ENCODE measurements at regions not wholly inside any gene's neighbourhood (a gene's known extent, or its start where the extent isn't known, plus 50 kb on each side); places are given as distances from the start of the nearest gene placed in this dataset.

GRCh38 chr10:50936335-50936734 lies 50.9 kb upstream of the A1CF start:
- Histone ChIP-seq H3K27ac (ENCODE audit: low read length) (no peak overlapping the region), H3K9ac (ENCODE audit: low read length) (no peak overlapping the region), H2AFZ (ENCODE audit: low read length) (no peak overlapping the region), H4K20me1 (ENCODE audit: insufficient read depth, low read depth, low read length) (no peaks in the 10 kb centered on the region), H3K4me2 (ENCODE audit: low read depth, low read length, poor library complexity, severe bottlenecking) (no peak overlapping the region), H3K27me3 (ENCODE audit: low read length) (no peaks in the 10 kb centered on the region), H3K79me2 (ENCODE audit: low read length) (no peaks in the 10 kb centered on the region), H3K4me1 (ENCODE audit: low read length) (no peaks in the 10 kb centered on the region), H3K9me2 (replicated peaks; ENCODE audit: insufficient read depth, low read length) (no peaks in the 10 kb centered on the region), H3K4me3 (ENCODE audit: low read length) (no peak overlapping the region), H3K36me3 (ENCODE audit: insufficient read depth, low read length) (no peaks in the 10 kb centered on the region), H3K9me3 (ENCODE audit: low read length) (no peaks in the 10 kb centered on the region)
- DNase-seq, result no peak

GRCh38 chr10:50937230-50937907 lies 51.9 kb upstream of the A1CF start:
- Histone ChIP-seq H3K4me1 (ENCODE audit: low read length) (no peaks in the 10 kb centered on the region), H3K36me3 (ENCODE audit: insufficient read depth, low read length) (no peaks in the 10 kb centered on the region)
- DNase-seq, result no peak

DNA sequence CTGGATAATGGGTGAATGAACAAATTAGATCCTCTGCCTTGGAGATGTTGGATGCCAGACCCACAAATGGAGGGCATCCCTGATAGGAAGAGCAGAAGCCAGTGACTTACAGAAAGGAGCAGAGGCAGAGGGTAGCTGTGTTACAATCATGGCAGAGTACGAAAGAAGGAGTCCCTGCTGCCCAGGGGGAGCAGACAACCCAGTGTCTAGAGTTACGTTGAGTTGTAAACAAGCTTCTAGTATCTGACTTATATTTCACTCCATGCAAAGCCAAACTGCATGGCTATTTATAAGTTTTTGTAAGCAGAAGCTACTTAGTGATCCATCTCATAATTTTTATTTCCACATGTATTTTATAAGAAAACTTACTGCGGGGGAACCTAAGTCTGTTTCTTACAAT lies 56.2 kb upstream of the A1CF start:
- Histone ChIP-seq H3K9ac (ENCODE audit: low read length) (no peak overlapping the region), H3K27ac (ENCODE audit: low read length) (no peak overlapping the region), H3K4me3 (ENCODE audit: low read length) (no peak overlapping the region), H3K79me2 (ENCODE audit: low read length) (no peaks in the 10 kb centered on the region), H2AFZ (ENCODE audit: low read length) (no peak overlapping the region), H3K4me2 (ENCODE audit: low read depth, low read length, poor library complexity, severe bottlenecking) (no peak overlapping the region), H3K36me3 (ENCODE audit: insufficient read depth, low read length) (no peaks in the 10 kb centered on the region), H3K9me2 (replicated peaks; ENCODE audit: insufficient read depth, low read length) (no peaks in the 10 kb centered on the region), H3K9me3 (ENCODE audit: low read length) (no peaks in the 10 kb centered on the region), H3K4me1 (ENCODE audit: low read length) (no peaks in the 10 kb centered on the region), H4K20me1 (ENCODE audit: insufficient read depth, low read depth, low read length) (no peaks in the 10 kb centered on the region), H3K27me3 (ENCODE audit: low read length) (no peaks in the 10 kb centered on the region)
- no peak for DNase-seq

More at GRCh38 chr10:50937230-50937907, 51.9 kb upstream of the A1CF start:
- Histone ChIP-seq H3K27ac (ENCODE audit: low read length) (no peak overlapping the region), H3K9ac (ENCODE audit: low read length) (no peak overlapping the region), H3K4me3 (ENCODE audit: low read length) (no peak overlapping the region), H3K79me2 (ENCODE audit: low read length) (no peaks in the 10 kb centered on the region), H3K4me2 (ENCODE audit: low read depth, low read length, poor library complexity, severe bottlenecking) (no peak overlapping the region), H4K20me1 (ENCODE audit: insufficient read depth, low read depth, low read length) (no peaks in the 10 kb centered on the region), H3K9me2 (replicated peaks; ENCODE audit: insufficient read depth, low read length) (no peaks in the 10 kb centered on the region), H2AFZ (ENCODE audit: low read length) (no peak overlapping the region), H3K27me3 (ENCODE audit: low read length) (no peaks in the 10 kb centered on the region), H3K9me3 (ENCODE audit: low read length) (no peaks in the 10 kb centered on the region)

- H3K4me3 ChIP-seq (ENCODE audit: low read length), result no peak overlapping the region
- H3K9me2 ChIP-seq (replicated peaks; ENCODE audit: insufficient read depth, low read length), result no peaks in the 10 kb centered on the region
- no peaks in the 10 kb centered on the region for H3K27me3 ChIP-seq (ENCODE audit: low read length)
- H3K27ac ChIP-seq (ENCODE audit: low read length), result no peak overlapping the region
- no peak overlapping the region for H2AFZ ChIP-seq (ENCODE audit: low read length)
- H3K36me3 ChIP-seq (ENCODE audit: insufficient read depth, low read length), result no peaks in the 10 kb centered on the region
- DNase-seq, result no peak
- H3K9me3 ChIP-seq (ENCODE audit: low read length), result no peaks in the 10 kb centered on the region
- no peaks in the 10 kb centered on the region for H3K79me2 ChIP-seq (ENCODE audit: low read length)
- no peaks in the 10 kb centered on the region for H3K4me1 ChIP-seq (ENCODE audit: low read length)
- no peaks in the 10 kb centered on the region for H4K20me1 ChIP-seq (ENCODE audit: insufficient read depth, low read depth, low read length)
- H3K4me2 ChIP-seq (ENCODE audit: low read depth, low read length, poor library complexity, severe bottlenecking), result no peak overlapping the region
- H3K9ac ChIP-seq (ENCODE audit: low read length), result no peak overlapping the region
Measured at GRCh38 chr10:50946991-50947781, 61.8 kb upstream of the A1CF start.

GRCh38 chr10:50951365-50951764 lies 65.9 kb upstream of the A1CF start:
- no peaks in the 10 kb centered on the region for H3K79me2 ChIP-seq (ENCODE audit: low read length)
- no peak overlapping the region for H3K27ac ChIP-seq (ENCODE audit: low read length)
- H3K4me1 ChIP-seq (ENCODE audit: low read length), result no peaks in the 10 kb centered on the region
- H3K4me3 ChIP-seq (ENCODE audit: low read length), result no peak overlapping the region
- no peaks in the 10 kb centered on the region for H3K27me3 ChIP-seq (ENCODE audit: low read length)
- DNase-seq, result no peak
- H3K36me3 ChIP-seq (ENCODE audit: insufficient read depth, low read length), result no peaks in the 10 kb centered on the region
- H4K20me1 ChIP-seq (ENCODE audit: insufficient read depth, low read depth, low read length), result no peaks in the 10 kb centered on the region
- no peak overlapping the region for H3K4me2 ChIP-seq (ENCODE audit: low read depth, low read length, poor library complexity, severe bottlenecking)
- H3K9me2 ChIP-seq (replicated peaks; ENCODE audit: insufficient read depth, low read length), result no peaks in the 10 kb centered on the region
- no peak overlapping the region for H2AFZ ChIP-seq (ENCODE audit: low read length)
- H3K9ac ChIP-seq (ENCODE audit: low read length), result no peak overlapping the region
- H3K9me3 ChIP-seq (ENCODE audit: low read length), result no peaks in the 10 kb centered on the region

GRCh38 chr10:50961297-50961696 lies 75.9 kb upstream of the A1CF start:
- no peak overlapping the region for H3K9ac ChIP-seq (ENCODE audit: low read length)

GRCh38 chr10:50963063-50963462 lies 77.6 kb upstream of the A1CF start:
- no peaks in the 10 kb centered on the region for H3K79me2 ChIP-seq (ENCODE audit: low read length)
- H3K4me2 ChIP-seq (ENCODE audit: low read depth, low read length, poor library complexity, severe bottlenecking), result no peak overlapping the region
- H2AFZ ChIP-seq (ENCODE audit: low read length), result no peak overlapping the region

More at GRCh38 chr10:50961297-50961696, 75.9 kb upstream of the A1CF start:
- no peaks in the 10 kb centered on the region for H3K79me2 ChIP-seq (ENCODE audit: low read length)
- no peaks in the 10 kb centered on the region for H3K9me3 ChIP-seq (ENCODE audit: low read length)
- H3K4me3 ChIP-seq (ENCODE audit: low read length), result no peak overlapping the region
- no peaks in the 10 kb centered on the region for H3K27me3 ChIP-seq (ENCODE audit: low read length)
- H4K20me1 ChIP-seq (ENCODE audit: insufficient read depth, low read depth, low read length), result no peaks in the 10 kb centered on the region
- no peak overlapping the region for H3K27ac ChIP-seq (ENCODE audit: low read length)
- no peaks in the 10 kb centered on the region for H3K9me2 ChIP-seq (replicated peaks; ENCODE audit: insufficient read depth, low read length)
- H2AFZ ChIP-seq (ENCODE audit: low read length), result no peak overlapping the region
- H3K36me3 ChIP-seq (ENCODE audit: insufficient read depth, low read length), result no peaks in the 10 kb centered on the region
- H3K4me1 ChIP-seq (ENCODE audit: low read length), result no peaks in the 10 kb centered on the region
- H3K4me2 ChIP-seq (ENCODE audit: low read depth, low read length, poor library complexity, severe bottlenecking), result no peak overlapping the region
- DNase-seq, result no peak

GRCh38 chr10:50968386-50969091 lies 83.1 kb upstream of the A1CF start:
- no peaks in the 10 kb centered on the region for H3K36me3 ChIP-seq (ENCODE audit: insufficient read depth, low read length)
- no peaks in the 10 kb centered on the region for H4K20me1 ChIP-seq (ENCODE audit: insufficient read depth, low read depth, low read length)
- DNase-seq, result no peak
- no peaks in the 10 kb centered on the region for H3K79me2 ChIP-seq (ENCODE audit: low read length)
- H3K4me3 ChIP-seq (ENCODE audit: low read length), result no peak overlapping the region
- no peaks in the 10 kb centered on the region for H3K27me3 ChIP-seq (ENCODE audit: low read length)
- no peaks in the 10 kb centered on the region for H3K9me2 ChIP-seq (replicated peaks; ENCODE audit: insufficient read depth, low read length)
- H3K9ac ChIP-seq (ENCODE audit: low read length), result no peak overlapping the region
- H3K4me2 ChIP-seq (ENCODE audit: low read depth, low read length, poor library complexity, severe bottlenecking), result no peak overlapping the region
- H3K9me3 ChIP-seq (ENCODE audit: low read length), result no peaks in the 10 kb centered on the region
- H2AFZ ChIP-seq (ENCODE audit: low read length), result no peak overlapping the region
- no peaks in the 10 kb centered on the region for H3K4me1 ChIP-seq (ENCODE audit: low read length)
- H3K27ac ChIP-seq (ENCODE audit: low read length), result no peak overlapping the region

More at GRCh38 chr10:50963063-50963462, 77.6 kb upstream of the A1CF start:
- Histone ChIP-seq H3K9me2 (replicated peaks; ENCODE audit: insufficient read depth, low read length) (no peaks in the 10 kb centered on the region), H3K27ac (ENCODE audit: low read length) (no peak overlapping the region), H4K20me1 (ENCODE audit: insufficient read depth, low read depth, low read length) (no peaks in the 10 kb centered on the region), H3K4me3 (ENCODE audit: low read length) (no peak overlapping the region), H3K36me3 (ENCODE audit: insufficient read depth, low read length) (no peaks in the 10 kb centered on the region), H3K27me3 (ENCODE audit: low read length) (no peaks in the 10 kb centered on the region), H3K9ac (ENCODE audit: low read length) (no peak overlapping the region), H3K4me1 (ENCODE audit: low read length) (no peaks in the 10 kb centered on the region), H3K9me3 (ENCODE audit: low read length) (no peaks in the 10 kb centered on the region)
- no peak for DNase-seq
